IPS-20b (cell line): ENCODE measurements at regions not wholly inside any gene's neighbourhood (a gene's known extent, or its start where the extent isn't known, plus 50 kb on each side); places are given as distances from the start of the nearest gene placed in this dataset.

Source experiments
- H3K27ac ChIP-seq: one replicate; pipeline ENCODE4 v1.5.1; 2013; ENCODE audit warnings: low read length
- H3K27me3 ChIP-seq: 2 replicates; pipeline ENCODE4 v1.6.1; 2013; ENCODE audit warnings: mild to moderate bottlenecking, low read length, inconsistent platforms; ENCODE audit not compliant: insufficient read depth
- H3K36me3 ChIP-seq: 2 replicates; pipeline ENCODE4 v1.6.1; 2013; ENCODE audit warnings: low read depth, mild to moderate bottlenecking, inconsistent platforms, low read length, moderate library complexity; ENCODE audit not compliant: insufficient read depth
- H3K4me1 ChIP-seq: 2 replicates; pipeline ENCODE4 v1.6.1; 2013; ENCODE audit warnings: mild to moderate bottlenecking, control low read depth, inconsistent platforms, low read length, moderate library complexity; ENCODE audit not compliant: insufficient read depth
- H3K4me3 ChIP-seq: 2 replicates; pipeline ENCODE4 v1.5.1; 2013; ENCODE audit warnings: mild to moderate bottlenecking, low read length, inconsistent platforms
- H3K9ac ChIP-seq: 2 replicates; pipeline ENCODE4 v1.6.1; 2013; ENCODE audit warnings: low read depth, mild to moderate bottlenecking, inconsistent platforms, low read length, moderate library complexity
- H3K9me3 ChIP-seq: 2 replicates; pipeline ENCODE4 v1.6.1; 2013; ENCODE audit warnings: mild to moderate bottlenecking, low read depth, low read length, inconsistent platforms; ENCODE audit not compliant: insufficient read depth

GRCh38 chr13:21997726-21998125 is 326.9 kb downstream of the FGF9 start:
- no peaks in the 10 kb centered on the region for H3K27me3 ChIP-seq
- no peaks in the 10 kb centered on the region for H3K9me3 ChIP-seq
- H3K9ac ChIP-seq, result no peak overlapping the region
- H3K4me1 ChIP-seq, result no peaks in the 10 kb centered on the region
- H3K36me3 ChIP-seq, result no peaks in the 10 kb centered on the region
- H3K4me3 ChIP-seq, result no peak overlapping the region
- H3K27ac ChIP-seq, result no peak overlapping the region

DNA sequence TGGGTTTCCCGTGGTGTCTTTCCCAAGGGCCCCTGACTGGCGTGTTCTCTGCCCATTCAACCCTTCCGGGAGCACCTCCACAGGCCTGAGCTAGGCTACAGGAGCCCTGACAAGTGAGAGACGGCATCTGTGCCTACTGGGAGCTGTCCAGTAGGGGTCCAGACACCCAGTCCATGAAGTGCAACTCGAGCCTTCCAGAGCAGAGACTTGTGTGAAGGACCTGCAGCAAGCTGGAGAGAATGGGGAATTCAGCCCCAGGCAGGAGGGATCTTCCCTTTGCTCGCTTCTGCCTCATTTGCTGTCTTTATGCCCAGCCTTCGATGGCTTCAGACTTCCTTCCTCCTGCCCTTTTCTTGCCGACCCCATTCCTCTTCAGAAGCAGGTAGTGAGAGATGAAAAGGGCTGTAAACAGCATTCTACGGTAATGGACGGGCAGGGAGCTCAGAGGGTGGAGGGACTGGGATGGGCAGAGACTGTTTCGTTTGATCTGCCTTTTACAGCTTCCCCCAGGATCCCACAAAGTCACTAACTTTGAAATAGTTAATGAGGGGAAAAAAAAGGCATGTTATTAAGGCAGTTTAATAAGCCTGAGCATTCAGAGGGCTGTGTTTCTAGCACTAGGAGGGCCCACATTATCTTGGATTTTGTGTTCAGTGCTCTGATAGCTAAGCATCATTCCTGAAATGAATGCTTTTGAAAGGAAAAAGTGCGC is 327.6 kb downstream of the FGF9 start:
- Histone ChIP-seq H3K27me3 (no peaks in the 10 kb centered on the region), H3K27ac (no peak overlapping the region), H3K4me3 (no peak overlapping the region), H3K9ac (no peak overlapping the region), H3K36me3 (no peaks in the 10 kb centered on the region), H3K9me3 (no peaks in the 10 kb centered on the region), H3K4me1 (no peaks in the 10 kb centered on the region)

- no peaks in the 10 kb centered on the region for H3K9me3 ChIP-seq
- no peak overlapping the region for H3K4me3 ChIP-seq
- no peak overlapping the region for H3K27ac ChIP-seq
- no peaks in the 10 kb centered on the region for H3K27me3 ChIP-seq
- no peaks in the 10 kb centered on the region for H3K36me3 ChIP-seq
- no peak overlapping the region for H3K9ac ChIP-seq
- H3K4me1 ChIP-seq, result no peaks in the 10 kb centered on the region
Observed at GRCh38 chr13:21999666-22000065, 328.8 kb downstream of the FGF9 start.

GRCh38 chr13:22000191-22000590 is 329.3 kb downstream of the FGF9 start:
- Histone ChIP-seq H3K36me3 (no peaks in the 10 kb centered on the region), H3K27ac (no peak overlapping the region), H3K27me3 (no peaks in the 10 kb centered on the region), H3K9me3 (no peaks in the 10 kb centered on the region), H3K4me1 (no peaks in the 10 kb centered on the region), H3K9ac (no peak overlapping the region), H3K4me3 (no peak overlapping the region)

GRCh38 chr13:22001336-22001735 is 330.5 kb downstream of the FGF9 start:
- H3K9ac ChIP-seq, result no peak overlapping the region
- no peaks in the 10 kb centered on the region for H3K27me3 ChIP-seq

DNA sequence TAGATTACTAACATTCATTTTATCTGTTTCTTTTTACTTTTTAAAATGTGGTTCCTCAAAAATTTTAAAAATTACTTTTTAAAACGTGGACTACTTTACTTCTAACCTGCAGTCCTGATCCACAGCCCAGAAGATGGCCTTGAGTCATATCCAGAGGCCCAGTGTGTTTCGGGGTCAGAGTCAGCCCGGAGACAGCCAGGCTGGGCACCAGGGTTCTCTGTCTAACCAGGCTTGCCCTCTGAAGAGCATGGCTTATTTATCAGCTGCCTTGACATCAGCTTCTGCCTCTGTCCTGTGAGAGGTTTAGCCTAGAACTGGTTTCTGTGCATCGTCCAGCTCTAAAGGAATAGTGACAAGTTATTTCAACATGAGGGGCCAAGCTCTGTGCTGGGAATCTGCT is 332.0 kb downstream of the FGF9 start:
- no peaks in the 10 kb centered on the region for H3K27me3 ChIP-seq
- H3K4me1 ChIP-seq, result no peaks in the 10 kb centered on the region
- H3K4me3 ChIP-seq, result no peak overlapping the region
- no peak overlapping the region for H3K27ac ChIP-seq
- H3K9ac ChIP-seq, result no peak overlapping the region
- no peaks in the 10 kb centered on the region for H3K36me3 ChIP-seq
- H3K9me3 ChIP-seq, result no peaks in the 10 kb centered on the region

More at GRCh38 chr13:22001336-22001735, 330.5 kb downstream of the FGF9 start:
- no peak overlapping the region for H3K4me3 ChIP-seq
- H3K27ac ChIP-seq, result no peak overlapping the region
- no peaks in the 10 kb centered on the region for H3K9me3 ChIP-seq
- no peaks in the 10 kb centered on the region for H3K36me3 ChIP-seq
- no peaks in the 10 kb centered on the region for H3K4me1 ChIP-seq

GRCh38 chr13:22009500-22009899 is 338.6 kb downstream of the FGF9 start:
- H3K27ac ChIP-seq, result no peak overlapping the region
- no peaks in the 10 kb centered on the region for H3K36me3 ChIP-seq
- H3K9ac ChIP-seq, result no peak overlapping the region
- H3K4me3 ChIP-seq, result no peak overlapping the region
- no peaks in the 10 kb centered on the region for H3K9me3 ChIP-seq
- H3K4me1 ChIP-seq, result no peaks in the 10 kb centered on the region
- no peaks in the 10 kb centered on the region for H3K27me3 ChIP-seq

- Histone ChIP-seq H3K9ac (no peak overlapping the region), H3K27me3 (no peaks in the 10 kb centered on the region), H3K27ac (no peak overlapping the region), H3K9me3 (no peaks in the 10 kb centered on the region), H3K36me3 (no peaks in the 10 kb centered on the region), H3K4me1 (no peaks in the 10 kb centered on the region), H3K4me3 (no peak overlapping the region)
Observed at GRCh38 chr13:22009937-22010336, 339.1 kb downstream of the FGF9 start.

DNA sequence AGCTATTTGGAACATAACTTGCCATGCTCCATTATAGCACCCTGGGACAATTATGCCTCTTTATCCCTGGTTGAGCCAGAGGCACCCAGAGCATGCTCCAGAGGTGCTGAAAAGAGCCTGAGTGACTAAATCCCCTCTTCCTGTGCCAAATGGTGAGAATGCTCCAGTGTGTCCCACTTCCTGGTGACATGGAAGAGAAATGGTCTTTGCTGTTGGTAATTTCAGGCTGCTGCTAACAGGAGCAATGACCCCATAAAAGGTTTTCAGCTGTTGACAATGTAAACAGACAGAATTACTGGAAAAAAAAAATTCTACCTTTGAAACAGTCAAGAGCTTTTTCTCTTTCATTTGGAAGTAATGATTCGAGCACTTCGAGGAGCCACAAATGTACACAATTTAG is 341.8 kb downstream of the FGF9 start:
- Histone ChIP-seq H3K9me3 (no peaks in the 10 kb centered on the region), H3K4me1 (no peaks in the 10 kb centered on the region), H3K27ac (no peak overlapping the region), H3K27me3 (no peaks in the 10 kb centered on the region), H3K4me3 (no peak overlapping the region), H3K9ac (no peak overlapping the region), H3K36me3 (no peaks in the 10 kb centered on the region)

- Histone ChIP-seq H3K9ac (no peak overlapping the region), H3K27ac (no peak overlapping the region), H3K4me1 (no peaks in the 10 kb centered on the region), H3K27me3 (no peaks in the 10 kb centered on the region), H3K9me3 (no peaks in the 10 kb centered on the region), H3K36me3 (no peaks in the 10 kb centered on the region), H3K4me3 (no peak overlapping the region)
Observed at GRCh38 chr13:22014469-22014868, 343.6 kb downstream of the FGF9 start.

DNA sequence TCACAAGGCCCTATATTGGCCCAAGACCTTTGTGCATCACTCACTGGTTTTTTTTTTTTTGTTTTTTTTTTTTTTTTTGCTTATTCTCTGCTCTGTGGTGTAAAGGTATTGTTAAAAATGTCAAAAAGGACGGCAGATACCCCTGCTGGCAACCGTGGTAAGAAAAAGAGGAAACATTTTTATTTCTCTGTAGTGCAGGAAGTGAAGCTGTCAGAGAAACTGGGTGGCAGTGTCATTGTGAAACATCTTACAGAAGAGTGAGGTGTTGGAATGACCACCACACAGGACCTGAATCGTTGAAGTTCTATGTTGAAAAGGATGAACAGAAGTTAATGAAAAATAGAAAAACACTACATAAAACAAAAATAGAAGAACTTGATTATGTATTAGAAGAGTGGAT is 346.4 kb downstream of the FGF9 start:
- Histone ChIP-seq H3K27ac (no peak overlapping the region), H3K27me3 (no peaks in the 10 kb centered on the region)

GRCh38 chr13:22018076-22018835 is 347.4 kb downstream of the FGF9 start:
- H3K27ac ChIP-seq, result no peak overlapping the region
- no peak overlapping the region for H3K4me3 ChIP-seq
- H3K27me3 ChIP-seq, result no peaks in the 10 kb centered on the region
- H3K36me3 ChIP-seq, result no peaks in the 10 kb centered on the region
- H3K9me3 ChIP-seq, result no peaks in the 10 kb centered on the region
- no peaks in the 10 kb centered on the region for H3K4me1 ChIP-seq
- no peak overlapping the region for H3K9ac ChIP-seq

More for the DNA sequence above, 346.4 kb downstream of the FGF9 start:
- no peaks in the 10 kb centered on the region for H3K4me1 ChIP-seq
- no peak overlapping the region for H3K4me3 ChIP-seq
- no peaks in the 10 kb centered on the region for H3K36me3 ChIP-seq
- no peaks in the 10 kb centered on the region for H3K9me3 ChIP-seq
- no peak overlapping the region for H3K9ac ChIP-seq
